Neural crest cell (in vitro differentiated cells): ENCODE measurements at regions not wholly inside any gene's neighbourhood (a gene's known extent, or its start where the extent isn't known, plus 50 kb on each side); places are given as distances from the start of the nearest gene placed in this dataset.

Experiments used
- DNase-seq: peaks from one replicate; pipeline ENCODE4 v3.0.0; 2021; ENCODE audit warnings: low read depth, mixed read lengths, low spot score
- H3K27ac Mint-ChIP-seq: one replicate; pipeline ENCODE4 v1.8.0; 2021; ENCODE audit warnings: mild to moderate bottlenecking, mixed read lengths; ENCODE audit not compliant: unreplicated experiment
- H3K27me3 Mint-ChIP-seq: 2 replicates; pipeline ENCODE4 v1.8.0; 2021; ENCODE audit warnings: low read depth, mild to moderate bottlenecking, mixed read lengths
- H3K36me3 Mint-ChIP-seq: 2 replicates; pipeline ENCODE4 v1.8.0; 2021; ENCODE audit warnings: low read depth, mild to moderate bottlenecking, mixed read lengths
- H3K4me1 Mint-ChIP-seq: 2 replicates; pipeline ENCODE4 v1.8.0; 2021; ENCODE audit warnings: mixed read lengths
- H3K4me3 Mint-ChIP-seq: one replicate; pipeline ENCODE4 v1.8.0; 2021; ENCODE audit warnings: mild to moderate bottlenecking, mixed read lengths
- H3K9me3 Mint-ChIP-seq: 2 replicates; pipeline ENCODE4 v1.8.0; 2021; ENCODE audit warnings: mixed read lengths
- TF ChIP-seq, protein P1 (sequence below): fragments of 200-600 bp; sonication (generic); conservative IDR thresholded peaks from 2 replicates; pipeline ENCODE4 v1.5.0; 2021; ENCODE audit warnings: antibody characterized with exemption, mild to moderate bottlenecking

DNA sequence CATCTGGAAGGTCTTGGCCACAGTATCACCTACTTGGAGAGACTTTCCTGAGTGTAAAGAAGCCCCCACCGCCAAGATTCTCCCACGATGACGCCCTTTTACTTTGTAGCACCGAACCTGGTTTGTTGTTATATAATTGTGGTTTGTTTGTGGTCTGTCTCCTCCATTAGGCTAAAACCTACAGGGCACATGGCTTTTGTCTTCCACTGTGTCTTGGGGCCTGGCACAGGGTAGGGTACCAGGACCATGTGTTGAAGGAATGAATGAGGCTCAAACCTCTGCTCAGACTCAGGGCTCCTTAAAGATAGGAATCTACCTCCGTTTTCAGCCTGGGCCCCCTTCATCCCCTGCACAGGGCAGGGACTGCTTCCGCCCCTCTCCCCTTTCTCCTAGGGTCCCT is 59.4 kb upstream of the CCDC167 start:
- Mint-ChIP-seq H3K27ac (no peak overlapping the region), H3K27me3 (peaks cover 13% of the 10 kb centered on the region), H3K9me3 (peaks cover 4% of the 10 kb centered on the region), H3K4me3 (no peak overlapping the region), H3K4me1 (peaks cover 69% of the 10 kb centered on the region), H3K36me3 (no peaks in the 10 kb centered on the region)
- DNase-seq: no peak
- TF ChIP-seq, protein P1, sequence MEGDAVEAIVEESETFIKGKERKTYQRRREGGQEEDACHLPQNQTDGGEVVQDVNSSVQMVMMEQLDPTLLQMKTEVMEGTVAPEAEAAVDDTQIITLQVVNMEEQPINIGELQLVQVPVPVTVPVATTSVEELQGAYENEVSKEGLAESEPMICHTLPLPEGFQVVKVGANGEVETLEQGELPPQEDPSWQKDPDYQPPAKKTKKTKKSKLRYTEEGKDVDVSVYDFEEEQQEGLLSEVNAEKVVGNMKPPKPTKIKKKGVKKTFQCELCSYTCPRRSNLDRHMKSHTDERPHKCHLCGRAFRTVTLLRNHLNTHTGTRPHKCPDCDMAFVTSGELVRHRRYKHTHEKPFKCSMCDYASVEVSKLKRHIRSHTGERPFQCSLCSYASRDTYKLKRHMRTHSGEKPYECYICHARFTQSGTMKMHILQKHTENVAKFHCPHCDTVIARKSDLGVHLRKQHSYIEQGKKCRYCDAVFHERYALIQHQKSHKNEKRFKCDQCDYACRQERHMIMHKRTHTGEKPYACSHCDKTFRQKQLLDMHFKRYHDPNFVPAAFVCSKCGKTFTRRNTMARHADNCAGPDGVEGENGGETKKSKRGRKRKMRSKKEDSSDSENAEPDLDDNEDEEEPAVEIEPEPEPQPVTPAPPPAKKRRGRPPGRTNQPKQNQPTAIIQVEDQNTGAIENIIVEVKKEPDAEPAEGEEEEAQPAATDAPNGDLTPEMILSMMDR: no peak

DNA sequence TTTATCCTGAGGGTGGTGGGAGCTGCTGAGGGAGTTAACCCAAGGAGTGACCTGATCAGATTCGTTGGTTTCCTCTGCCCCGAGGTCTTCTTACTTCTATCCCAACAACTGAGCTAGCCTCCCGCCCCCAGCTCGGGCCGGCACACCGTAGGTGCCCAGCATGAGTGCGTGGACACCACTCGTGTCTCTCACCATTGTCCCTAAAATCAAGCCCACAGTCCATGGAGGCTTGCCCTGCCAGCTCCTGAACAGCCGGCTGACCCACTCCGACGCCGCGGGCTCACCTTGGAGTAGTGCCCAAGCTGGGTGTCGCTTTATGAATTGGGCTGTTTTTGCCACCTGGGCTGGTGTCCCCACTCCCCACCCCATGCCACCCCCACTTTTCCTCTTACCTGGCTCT is 59.0 kb upstream of the CCDC167 start:
- peaks cover 11% of the 10 kb centered on the region for H3K27me3 Mint-ChIP-seq
- no peak overlapping the region for H3K4me3 Mint-ChIP-seq
- DNase-seq: no peak
- TF ChIP-seq, protein P1: no peak
- peaks cover 66% of the 10 kb centered on the region for H3K4me1 Mint-ChIP-seq
- H3K9me3 Mint-ChIP-seq: peaks cover 4% of the 10 kb centered on the region
- H3K36me3 Mint-ChIP-seq: no peaks in the 10 kb centered on the region
- no peak overlapping the region for H3K27ac Mint-ChIP-seq

DNA sequence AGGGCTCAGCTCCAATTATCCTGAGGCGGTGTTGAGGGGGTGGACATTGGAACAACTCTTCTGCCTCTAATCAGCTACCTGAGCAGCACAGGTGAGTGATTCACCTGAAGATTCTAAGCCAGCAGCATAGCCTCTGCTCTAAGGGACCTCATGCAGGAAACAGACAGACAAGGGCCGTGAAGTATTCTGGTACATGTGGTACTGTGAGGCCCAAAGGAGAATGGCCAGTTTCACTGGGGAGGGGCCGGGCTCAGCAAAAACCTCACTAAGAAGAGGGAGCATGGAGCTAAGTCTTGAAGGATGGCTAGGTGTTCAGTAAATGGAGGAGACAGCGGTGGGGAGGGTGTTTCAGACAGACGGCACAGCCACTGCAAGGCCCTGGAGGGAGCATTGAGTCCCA is 58.5 kb upstream of the CCDC167 start:
- H3K9me3 Mint-ChIP-seq: peaks cover 4% of the 10 kb centered on the region
- H3K4me3 Mint-ChIP-seq: peak overlapping the region; percentile 14
- H3K36me3 Mint-ChIP-seq: no peaks in the 10 kb centered on the region
- TF ChIP-seq, protein P1: no peak
- no peak for DNase-seq
- H3K27me3 Mint-ChIP-seq: peaks cover 11% of the 10 kb centered on the region
- H3K4me1 Mint-ChIP-seq: peaks cover 68% of the 10 kb centered on the region
- no peak overlapping the region for H3K27ac Mint-ChIP-seq

DNA sequence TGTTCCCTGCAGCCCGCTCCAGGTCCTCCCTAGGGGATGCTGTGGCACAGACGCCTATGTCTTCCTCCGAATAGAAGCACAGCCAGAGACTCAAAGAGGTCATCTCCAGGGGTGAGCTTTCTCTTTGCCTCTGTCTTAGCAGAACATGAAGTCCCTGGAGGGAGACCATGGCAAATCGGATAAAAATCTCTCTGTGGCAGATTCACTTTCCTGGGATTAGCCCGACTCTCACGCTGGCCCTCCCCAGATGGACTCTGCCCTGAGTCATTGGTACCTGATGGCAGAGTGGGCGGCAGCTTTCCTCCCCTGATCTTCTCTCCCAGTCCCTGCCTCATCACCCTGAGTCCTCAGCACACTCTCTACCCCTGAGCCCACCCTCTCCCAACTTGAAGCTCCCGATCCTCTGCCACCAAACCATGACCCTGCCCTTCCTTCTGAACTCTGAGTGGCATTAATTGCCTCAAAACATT is 58.0 kb upstream of the CCDC167 start:
- DNase-seq: no peak
- peak overlapping the region; percentile 14 for H3K4me3 Mint-ChIP-seq
- no peaks in the 10 kb centered on the region for H3K36me3 Mint-ChIP-seq
- H3K27ac Mint-ChIP-seq: no peak overlapping the region
- peaks cover 4% of the 10 kb centered on the region for H3K9me3 Mint-ChIP-seq
- H3K27me3 Mint-ChIP-seq: peaks cover 11% of the 10 kb centered on the region
- peaks cover 68% of the 10 kb centered on the region for H3K4me1 Mint-ChIP-seq
- TF ChIP-seq, protein P1: no peak

DNA sequence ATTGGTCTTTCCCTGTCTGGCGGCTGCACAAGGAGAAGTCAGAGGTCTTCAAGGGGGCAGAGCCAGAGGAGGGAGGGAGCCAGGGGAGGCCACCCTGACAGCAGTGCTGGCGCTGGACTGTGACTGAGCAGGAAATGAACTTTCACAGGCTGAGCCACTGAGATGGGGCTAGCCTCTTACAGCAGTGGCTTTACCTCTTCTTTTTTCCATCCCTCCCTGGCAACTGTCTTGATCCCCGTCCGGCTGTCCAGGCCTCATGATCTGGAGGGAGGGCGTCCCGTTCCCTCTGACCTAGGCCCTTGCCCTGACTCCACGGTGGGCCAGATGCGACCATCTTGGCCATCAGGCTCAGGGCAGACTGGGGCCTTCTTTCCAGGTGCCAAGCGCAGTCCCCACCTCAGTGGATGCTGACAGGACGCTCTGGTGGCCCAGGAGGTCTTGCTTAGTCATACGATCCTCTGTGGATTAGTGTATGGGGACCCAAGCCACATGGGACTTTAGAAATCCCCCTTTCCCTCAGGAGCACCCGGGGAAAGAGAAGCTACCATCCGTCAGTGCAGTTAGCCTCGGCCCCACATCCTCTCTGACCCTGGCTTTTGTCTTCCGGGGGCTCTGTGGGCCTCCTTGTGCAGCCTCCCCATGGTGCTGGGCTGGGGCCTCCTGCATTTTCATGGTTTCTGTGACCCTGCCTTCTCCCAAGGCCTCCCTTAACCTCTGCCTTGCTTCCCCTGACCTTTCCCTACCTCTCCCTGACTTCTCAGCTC is 57.4 kb upstream of the CCDC167 start:
- Mint-ChIP-seq H3K4me3 (peak overlapping the region; percentile 13), H3K27me3 (peaks cover 11% of the 10 kb centered on the region), H3K4me1 (peaks cover 68% of the 10 kb centered on the region), H3K36me3 (no peaks in the 10 kb centered on the region), H3K27ac (peak overlapping the region; percentile 20), H3K9me3 (peaks cover 4% of the 10 kb centered on the region)
- DNase-seq: no peak
- TF ChIP-seq, protein P1: no peak
